ENCODE measurements at regions not wholly inside any gene's neighbourhood (a gene's known extent, or its start where the extent isn't known, plus 50 kb on each side); places are given as distances from the start of the nearest gene placed in this dataset.

DNA sequence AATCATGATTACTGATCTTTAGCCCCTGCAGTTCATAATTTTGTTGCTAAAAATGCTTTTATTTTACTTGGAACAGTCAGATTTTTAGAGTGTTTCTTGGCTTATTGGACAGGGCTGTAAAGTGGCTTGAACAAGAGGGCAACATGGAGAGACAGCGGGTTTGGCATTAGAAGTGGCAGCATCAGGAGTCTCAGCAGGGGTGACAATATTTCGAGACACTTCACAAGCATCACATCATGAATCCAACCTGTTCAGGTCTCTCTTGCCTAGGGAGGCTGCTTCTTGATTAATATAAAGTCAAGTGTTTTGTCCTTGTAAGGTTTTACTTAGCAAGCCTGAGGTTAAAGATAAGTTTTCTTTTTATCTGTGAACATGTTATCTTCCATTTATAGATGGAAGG, 2249.5 kb downstream of the LRRC4C start:
- TF ChIP-seq, protein P1, sequence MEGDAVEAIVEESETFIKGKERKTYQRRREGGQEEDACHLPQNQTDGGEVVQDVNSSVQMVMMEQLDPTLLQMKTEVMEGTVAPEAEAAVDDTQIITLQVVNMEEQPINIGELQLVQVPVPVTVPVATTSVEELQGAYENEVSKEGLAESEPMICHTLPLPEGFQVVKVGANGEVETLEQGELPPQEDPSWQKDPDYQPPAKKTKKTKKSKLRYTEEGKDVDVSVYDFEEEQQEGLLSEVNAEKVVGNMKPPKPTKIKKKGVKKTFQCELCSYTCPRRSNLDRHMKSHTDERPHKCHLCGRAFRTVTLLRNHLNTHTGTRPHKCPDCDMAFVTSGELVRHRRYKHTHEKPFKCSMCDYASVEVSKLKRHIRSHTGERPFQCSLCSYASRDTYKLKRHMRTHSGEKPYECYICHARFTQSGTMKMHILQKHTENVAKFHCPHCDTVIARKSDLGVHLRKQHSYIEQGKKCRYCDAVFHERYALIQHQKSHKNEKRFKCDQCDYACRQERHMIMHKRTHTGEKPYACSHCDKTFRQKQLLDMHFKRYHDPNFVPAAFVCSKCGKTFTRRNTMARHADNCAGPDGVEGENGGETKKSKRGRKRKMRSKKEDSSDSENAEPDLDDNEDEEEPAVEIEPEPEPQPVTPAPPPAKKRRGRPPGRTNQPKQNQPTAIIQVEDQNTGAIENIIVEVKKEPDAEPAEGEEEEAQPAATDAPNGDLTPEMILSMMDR (IDR thresholded peaks at IDR 0.05; ENCODE audit: insufficient read depth, low read length, poor library complexity, severe bottlenecking) = no peak
- DNase-seq (ENCODE audit: extremely low read depth, insufficient read length) = no peak
- Histone ChIP-seq H3K27me3 (replicated peaks; ENCODE audit: control insufficient read depth, insufficient read depth, low read length) (no peaks in the 10 kb centered on the region), H3K36me3 (ENCODE audit: control insufficient read depth, insufficient read depth, low read length) (no peaks in the 10 kb centered on the region), H3K4me3 (replicated peaks; ENCODE audit: low read depth, low read length) (no peak overlapping the region)

DNA sequence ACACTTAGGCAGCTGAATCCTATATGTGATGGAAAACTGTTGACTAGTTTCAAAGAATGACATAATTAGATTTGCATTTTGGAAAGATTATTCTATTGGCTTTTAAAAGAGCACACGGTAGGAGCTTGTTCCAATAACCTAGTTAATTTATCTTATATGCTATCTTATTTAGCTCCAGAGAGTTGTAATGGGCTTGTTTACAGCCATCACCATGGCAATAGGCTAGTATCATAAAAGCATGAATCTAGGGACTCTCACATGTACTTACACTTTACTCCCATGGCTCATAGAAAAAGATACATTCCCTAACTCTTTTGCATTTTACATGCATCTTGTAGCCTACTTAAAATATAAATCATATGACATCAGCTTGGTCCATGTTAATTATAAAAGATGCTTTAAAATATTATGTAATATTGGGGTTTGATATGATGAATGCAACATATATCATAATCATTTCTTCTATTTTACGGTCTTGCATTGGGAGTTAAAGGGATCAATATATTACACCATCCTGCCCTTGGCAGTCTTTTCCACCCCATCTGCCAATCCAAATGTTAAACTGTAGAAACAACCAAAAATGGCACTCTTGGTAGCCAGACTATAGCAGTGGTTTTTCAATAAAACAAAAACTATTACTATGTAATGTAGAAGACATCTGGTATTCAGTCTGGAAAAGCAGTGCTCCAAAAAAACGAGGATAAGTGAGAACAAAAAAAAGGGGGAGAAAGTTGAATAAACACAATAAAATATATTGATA, 2254.0 kb downstream of the LRRC4C start:
- no peak overlapping the region for H3K4me3 ChIP-seq (replicated peaks; ENCODE audit: low read depth, low read length)
- H3K36me3 ChIP-seq (ENCODE audit: control insufficient read depth, insufficient read depth, low read length) = no peaks in the 10 kb centered on the region
- TF ChIP-seq, protein P1 (IDR thresholded peaks at IDR 0.05; ENCODE audit: insufficient read depth, low read length, poor library complexity, severe bottlenecking) = no peak
- no peak for DNase-seq (ENCODE audit: extremely low read depth, insufficient read length)
- no peaks in the 10 kb centered on the region for H3K27me3 ChIP-seq (replicated peaks; ENCODE audit: control insufficient read depth, insufficient read depth, low read length)

DNA sequence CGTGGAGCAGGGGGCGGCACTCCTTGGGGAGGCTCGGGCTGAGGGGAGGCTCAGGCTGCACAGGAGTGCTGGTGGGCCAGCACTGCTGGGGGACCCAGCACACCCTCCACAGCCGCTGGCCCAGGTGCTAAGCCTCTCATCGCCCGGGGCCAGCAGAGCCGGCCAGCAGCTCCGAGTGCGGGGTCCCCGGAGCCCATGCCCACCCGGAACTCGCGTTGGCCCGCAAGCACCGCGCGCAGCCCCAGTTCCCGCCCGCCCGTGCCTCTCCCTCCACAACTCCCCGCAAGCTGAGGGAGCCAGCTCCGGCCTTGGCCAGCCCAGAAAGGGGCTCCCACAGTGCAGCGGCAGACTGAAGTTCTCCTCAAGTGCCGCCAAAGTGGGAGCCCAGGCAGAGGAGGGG, 2266.8 kb downstream of the LRRC4C start:
- TF ChIP-seq, protein P1 (IDR thresholded peaks at IDR 0.05; ENCODE audit: insufficient read depth, low read length, poor library complexity, severe bottlenecking) = no peak
- DNase-seq (ENCODE audit: extremely low read depth, insufficient read length) = no peak
- no peaks in the 10 kb centered on the region for H3K27me3 ChIP-seq (replicated peaks; ENCODE audit: control insufficient read depth, insufficient read depth, low read length)

DNA sequence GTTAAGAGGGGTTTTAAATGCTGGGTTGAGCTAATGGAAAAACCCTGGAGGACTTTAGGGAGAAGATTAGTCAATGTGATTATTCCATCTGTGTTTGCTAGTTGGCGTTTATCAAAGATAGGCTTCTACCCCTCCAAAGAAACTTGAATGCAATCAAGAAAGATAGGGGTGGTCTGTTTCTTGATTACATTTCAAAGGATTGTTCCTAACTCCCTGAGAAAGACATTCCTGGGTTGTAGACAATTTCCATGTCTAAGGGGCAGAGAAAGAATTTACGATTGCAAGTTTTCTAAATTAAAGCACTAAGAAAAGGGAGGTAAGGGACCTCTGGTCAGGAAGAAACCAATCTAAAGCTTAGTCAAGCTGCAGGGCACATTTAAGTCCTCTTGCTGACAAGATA, 2268.7 kb downstream of the LRRC4C start:
- DNase-seq (ENCODE audit: extremely low read depth, insufficient read length) = no peak
- no peak overlapping the region for H3K4me3 ChIP-seq (replicated peaks; ENCODE audit: low read depth, low read length)
- TF ChIP-seq, protein P1 (IDR thresholded peaks at IDR 0.05; ENCODE audit: insufficient read depth, low read length, poor library complexity, severe bottlenecking) = no peak
- no peaks in the 10 kb centered on the region for H3K27me3 ChIP-seq (replicated peaks; ENCODE audit: control insufficient read depth, insufficient read depth, low read length)
- H3K36me3 ChIP-seq (ENCODE audit: control insufficient read depth, insufficient read depth, low read length) = no peaks in the 10 kb centered on the region

More for the DNA sequence above, 2266.8 kb downstream of the LRRC4C start:
- H3K36me3 ChIP-seq (ENCODE audit: control insufficient read depth, insufficient read depth, low read length) = no peaks in the 10 kb centered on the region
- H3K4me3 ChIP-seq (replicated peaks; ENCODE audit: low read depth, low read length) = no peak overlapping the region

DNA sequence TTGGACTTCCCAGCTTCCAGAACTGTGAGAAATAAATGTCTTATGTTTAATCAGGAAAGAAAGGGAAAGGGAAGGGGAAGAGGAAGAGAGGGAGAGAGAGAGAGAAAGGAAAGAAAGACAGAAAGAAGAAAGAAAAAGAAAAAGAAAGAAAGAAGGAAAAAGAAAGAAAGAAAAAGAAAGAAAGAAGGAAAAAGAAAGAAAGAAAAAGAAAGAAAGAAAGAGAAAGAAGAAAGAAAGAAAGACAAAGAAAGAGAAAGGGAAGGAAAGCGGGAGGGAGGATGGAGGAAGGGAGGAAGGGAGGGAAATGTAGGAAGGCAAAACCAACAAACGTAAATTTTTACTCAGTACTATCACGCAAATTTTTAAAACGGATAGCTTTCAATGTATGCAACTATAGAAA, 2281.8 kb downstream of the LRRC4C start:
- Histone ChIP-seq H3K36me3 (ENCODE audit: control insufficient read depth, insufficient read depth, low read length) (no peaks in the 10 kb centered on the region), H3K4me3 (replicated peaks; ENCODE audit: low read depth, low read length) (no peak overlapping the region), H3K27me3 (replicated peaks; ENCODE audit: control insufficient read depth, insufficient read depth, low read length) (no peaks in the 10 kb centered on the region)
- DNase-seq (ENCODE audit: extremely low read depth, insufficient read length) = no peak
- TF ChIP-seq, protein P1 (IDR thresholded peaks at IDR 0.05; ENCODE audit: insufficient read depth, low read length, poor library complexity, severe bottlenecking) = no peak

All from GM06990 (cell line).